ACHN (cell line): ENCODE measurements at regions not wholly inside any gene's neighbourhood (a gene's known extent, or its start where the extent isn't known, plus 50 kb on each side); places are given as distances from the start of the nearest gene placed in this dataset.

Source experiments
- DNase-seq: peaks from one replicate; pipeline ENCODE4 v3.0.0-alpha.2; 2015
- in situ Hi-C: cut with HindIII; loops from 2 replicates; pipeline ENCODE4 v1.10.0; 2017; ENCODE audit warnings: low sequenced_read_pairs, low pct_ligation_motif_present, low pct_unique_long_range_greater_than_20kb

DNA sequence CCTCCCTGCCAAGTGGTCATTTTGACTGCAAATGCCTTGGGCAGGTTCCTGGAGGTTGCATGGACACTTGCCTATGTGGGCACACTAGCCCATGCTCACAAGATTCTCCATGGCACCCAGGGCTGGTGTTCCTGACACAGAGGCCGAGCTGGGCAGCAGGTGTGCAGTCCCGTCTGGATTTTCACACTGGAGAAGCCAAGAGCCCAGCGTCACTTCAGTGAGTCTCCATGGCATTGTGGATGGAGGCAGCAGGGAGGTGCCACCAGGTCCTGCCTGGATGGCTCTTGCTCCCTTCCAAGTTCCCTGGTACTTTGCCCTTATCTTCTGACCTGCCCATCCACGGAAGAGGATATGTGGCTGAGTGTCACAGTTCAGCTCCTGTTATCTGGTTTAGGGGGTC lies 63.7 kb upstream of the PLCL2 start:
- in situ Hi-C loops = no loop called here
- DNase-seq = no peak

DNA sequence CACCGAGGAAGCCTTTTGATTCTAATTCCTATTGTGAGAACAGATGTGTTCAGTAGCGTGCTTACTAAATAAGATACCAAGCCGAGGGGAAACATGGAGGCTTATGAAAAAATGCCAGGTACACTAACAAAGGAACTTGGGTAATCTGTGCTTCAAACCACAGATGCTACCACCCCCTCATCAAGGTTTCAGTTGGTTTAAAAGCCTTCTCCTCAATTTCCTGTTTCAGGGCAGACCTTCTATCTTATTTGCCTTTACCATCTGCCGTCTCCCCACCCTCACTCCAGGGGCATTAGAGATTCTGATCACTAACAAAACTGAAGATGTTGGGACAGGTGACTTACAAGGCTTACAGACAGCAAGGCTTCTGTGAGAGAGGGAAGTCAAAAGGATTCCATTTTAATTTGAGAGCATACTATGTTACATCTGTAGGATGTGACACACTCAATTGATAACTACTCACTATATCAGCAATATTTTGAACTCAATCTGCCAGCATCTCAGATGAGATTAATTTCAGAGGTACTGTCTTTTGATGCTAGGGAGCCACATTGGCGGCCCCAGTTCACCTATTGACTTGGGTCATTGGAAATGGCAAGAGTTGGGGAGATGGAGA lies 60.6 kb upstream of the PLCL2 start:
- DNase-seq = no peak
- in situ Hi-C loops = no loop called here

DNA sequence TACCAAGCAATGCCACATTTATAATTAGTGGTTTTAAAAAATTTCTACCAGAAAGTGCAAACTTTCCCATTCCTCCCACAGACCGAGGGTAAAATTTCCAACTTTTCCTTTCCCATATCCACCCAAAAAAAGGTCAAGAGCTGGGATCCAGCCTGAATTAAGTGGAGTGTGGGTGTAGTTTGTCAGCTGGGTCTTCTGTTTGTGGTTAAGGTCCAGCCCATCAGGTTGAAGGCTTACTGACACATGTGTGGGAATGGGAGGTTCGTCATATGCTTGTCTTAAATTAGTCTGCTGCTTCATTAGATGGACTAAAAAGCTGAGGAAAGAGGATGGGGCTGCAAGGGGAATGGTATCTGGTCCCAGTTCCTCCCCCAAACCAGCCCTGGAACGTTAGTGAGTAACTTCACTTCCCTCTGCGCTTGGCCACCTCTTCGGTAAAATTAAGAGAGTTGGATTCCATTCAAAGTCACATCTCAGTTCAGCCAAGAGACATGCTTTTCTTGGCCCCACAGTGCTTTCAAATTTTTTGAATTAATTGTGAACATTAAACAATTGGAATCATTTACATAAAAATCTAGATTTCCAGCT lies 59.0 kb upstream of the PLCL2 start:
- no peak for DNase-seq
- in situ Hi-C loops = no loop called here

DNA sequence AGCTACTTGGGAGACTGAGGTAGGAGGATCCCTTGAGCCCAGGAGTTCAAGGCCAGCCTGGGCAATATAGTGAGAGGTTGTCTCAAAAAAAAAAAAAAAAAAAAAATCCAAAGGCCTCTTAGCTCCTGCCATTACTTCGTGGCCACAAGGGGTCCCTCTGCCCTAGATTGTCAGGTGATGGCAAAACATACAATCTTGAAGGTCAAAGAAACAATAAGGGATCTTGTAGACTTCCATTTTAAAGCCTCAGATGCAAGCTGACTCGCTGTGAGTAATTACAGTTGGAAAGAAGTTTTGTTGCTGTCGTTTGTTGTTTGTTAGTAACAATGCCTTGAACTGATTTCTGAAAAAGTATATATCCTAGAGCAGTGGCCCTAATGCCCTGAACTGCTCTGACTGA lies 55.9 kb upstream of the PLCL2 start:
- in situ Hi-C loops = no loop called here
- peak; percentile 69 for DNase-seq

DNA sequence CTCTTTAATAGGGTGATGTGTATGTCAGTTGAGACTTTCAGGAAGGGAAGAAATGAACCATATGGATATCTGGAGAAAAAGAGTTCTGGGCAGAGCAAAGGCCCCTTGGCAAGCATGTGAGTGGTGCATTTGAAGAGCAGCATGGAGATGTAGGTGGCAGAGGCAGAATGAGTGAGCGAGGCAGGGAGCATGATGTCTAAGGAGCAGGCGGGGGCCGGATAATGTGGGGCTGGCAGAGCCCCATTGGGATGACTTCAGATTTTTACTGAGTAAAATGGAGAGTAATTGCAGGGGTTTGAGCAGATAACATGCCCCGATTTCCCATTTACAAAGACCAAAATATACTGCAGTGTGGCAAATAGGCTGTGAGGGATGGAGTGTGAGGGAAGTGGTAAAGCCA lies 52.9 kb upstream of the PLCL2 start:
- in situ Hi-C loops = no loop called here

DNA sequence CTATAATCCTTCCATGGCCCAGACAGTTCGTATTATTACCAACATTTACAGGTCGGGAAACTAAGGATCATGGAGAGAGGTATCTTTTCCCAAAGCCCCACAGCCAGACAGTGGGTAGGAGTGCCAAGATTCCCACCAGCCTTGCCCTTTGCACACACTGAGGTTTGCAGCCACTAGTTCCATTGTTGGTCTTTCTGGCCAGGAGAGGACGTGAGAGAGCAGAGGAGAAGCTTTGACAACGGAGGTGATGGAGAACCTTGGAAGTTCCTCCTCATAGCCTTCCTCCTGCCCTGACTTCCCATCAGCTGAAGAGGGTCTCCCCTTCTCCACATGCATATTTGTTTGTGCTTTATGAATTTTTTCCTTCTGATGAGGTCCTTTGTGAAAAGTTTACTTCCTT lies 50.5 kb upstream of the PLCL2 start:
- in situ Hi-C loops = no loop called here
- no peak for DNase-seq

More for the DNA sequence above, 52.9 kb upstream of the PLCL2 start:
- no peak for DNase-seq

DNA sequence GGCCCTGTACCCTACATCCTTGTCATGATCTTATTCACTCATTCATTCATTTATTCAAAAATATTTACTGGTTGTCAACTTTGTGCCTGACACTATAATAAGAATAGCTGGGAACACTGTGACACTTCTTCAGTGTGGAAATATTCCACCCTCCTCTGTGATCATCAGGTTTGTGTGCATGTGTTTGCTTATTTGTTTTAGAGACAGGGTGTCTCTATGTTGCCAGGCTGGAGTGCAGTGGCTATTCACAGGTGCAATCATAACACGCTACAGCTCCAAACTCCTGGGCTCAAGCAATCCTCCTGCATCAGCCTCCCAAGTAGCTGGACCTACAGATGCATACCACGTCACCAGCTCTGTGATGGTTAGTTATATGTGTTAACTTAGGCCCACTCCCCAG lies 50.0 kb upstream of the PLCL2 start:
- DNase-seq = no peak
- in situ Hi-C loops = no loop called here
